Coronary artery (tissue), 2 donors: ENCODE measurements at regions not wholly inside any gene's neighbourhood (a gene's known extent, or its start where the extent isn't known, plus 50 kb on each side); places are given as distances from the start of the nearest gene placed in this dataset.

Experiments used
- DNase-seq: peaks from one replicate; pipeline ENCODE4 v3.0.0-alpha.2; 2017; ENCODE audit warnings: low spot score
- H3K27ac ChIP-seq, 2 donors: fragments of 200-600 bp; sonication (generic); one replicate each; pipeline ENCODE4 v1.5.1; 2016 to 2019
- H3K4me3 ChIP-seq: fragments of 200-600 bp; sonication (generic); 2 replicates; pipeline ENCODE4 v1.5.1; 2016; ENCODE audit warnings: mild to moderate bottlenecking, moderate library complexity
- TF ChIP-seq, protein P1 (sequence below): fragments of 200-600 bp; sonication (generic); IDR thresholded peaks from one replicate; pipeline ENCODE4 v1.5.1; 2019; ENCODE audit warnings: antibody characterized with exemption

DNA sequence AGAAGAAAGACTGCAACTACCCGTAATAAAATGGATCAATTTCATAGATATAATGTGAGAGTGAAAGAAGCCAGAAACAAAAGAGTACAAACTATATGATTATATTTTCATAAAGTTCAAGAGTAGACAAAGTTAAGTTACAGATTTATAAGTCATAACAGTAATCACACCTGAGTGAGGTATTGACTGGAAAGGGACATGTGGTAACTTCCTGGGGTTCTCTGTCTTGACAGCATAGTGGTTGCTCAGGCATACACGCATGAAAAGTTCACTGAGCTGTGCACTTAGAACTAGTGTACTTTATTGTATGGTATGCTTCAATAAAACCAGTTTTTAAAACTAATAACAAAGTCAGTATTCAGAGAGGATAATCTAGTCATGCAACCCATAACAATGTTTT is 653.6 kb downstream of the EPM2A start:
- no peak for DNase-seq

DNA sequence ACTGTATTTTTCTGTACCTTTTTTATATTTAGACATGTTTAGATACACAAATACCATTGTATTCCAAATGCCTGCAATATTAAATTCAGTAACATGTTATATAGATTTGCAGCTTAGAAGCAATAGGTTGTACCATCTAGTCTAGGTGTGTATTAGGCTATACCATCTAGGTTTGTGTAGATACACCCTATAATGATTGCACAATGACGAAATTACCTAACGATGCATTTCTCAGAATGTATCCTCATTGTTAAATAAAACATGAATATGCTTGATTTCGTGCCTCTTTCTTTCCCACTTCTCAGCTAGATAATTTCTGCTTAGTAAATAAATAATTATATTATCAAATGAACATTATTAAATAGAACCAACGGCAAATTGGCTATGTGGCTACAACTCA is 653.0 kb downstream of the EPM2A start:
- TF ChIP-seq, protein P1, sequence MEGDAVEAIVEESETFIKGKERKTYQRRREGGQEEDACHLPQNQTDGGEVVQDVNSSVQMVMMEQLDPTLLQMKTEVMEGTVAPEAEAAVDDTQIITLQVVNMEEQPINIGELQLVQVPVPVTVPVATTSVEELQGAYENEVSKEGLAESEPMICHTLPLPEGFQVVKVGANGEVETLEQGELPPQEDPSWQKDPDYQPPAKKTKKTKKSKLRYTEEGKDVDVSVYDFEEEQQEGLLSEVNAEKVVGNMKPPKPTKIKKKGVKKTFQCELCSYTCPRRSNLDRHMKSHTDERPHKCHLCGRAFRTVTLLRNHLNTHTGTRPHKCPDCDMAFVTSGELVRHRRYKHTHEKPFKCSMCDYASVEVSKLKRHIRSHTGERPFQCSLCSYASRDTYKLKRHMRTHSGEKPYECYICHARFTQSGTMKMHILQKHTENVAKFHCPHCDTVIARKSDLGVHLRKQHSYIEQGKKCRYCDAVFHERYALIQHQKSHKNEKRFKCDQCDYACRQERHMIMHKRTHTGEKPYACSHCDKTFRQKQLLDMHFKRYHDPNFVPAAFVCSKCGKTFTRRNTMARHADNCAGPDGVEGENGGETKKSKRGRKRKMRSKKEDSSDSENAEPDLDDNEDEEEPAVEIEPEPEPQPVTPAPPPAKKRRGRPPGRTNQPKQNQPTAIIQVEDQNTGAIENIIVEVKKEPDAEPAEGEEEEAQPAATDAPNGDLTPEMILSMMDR, result no peak
- H3K27ac ChIP-seq, result no peak overlapping the region
- no peak for DNase-seq
- H3K4me3 ChIP-seq, result no peak overlapping the region

More for the DNA sequence above, 653.6 kb downstream of the EPM2A start:
- Histone ChIP-seq H3K27ac (no peak overlapping the region), H3K4me3 (no peak overlapping the region)
- TF ChIP-seq, protein P1, result no peak

DNA sequence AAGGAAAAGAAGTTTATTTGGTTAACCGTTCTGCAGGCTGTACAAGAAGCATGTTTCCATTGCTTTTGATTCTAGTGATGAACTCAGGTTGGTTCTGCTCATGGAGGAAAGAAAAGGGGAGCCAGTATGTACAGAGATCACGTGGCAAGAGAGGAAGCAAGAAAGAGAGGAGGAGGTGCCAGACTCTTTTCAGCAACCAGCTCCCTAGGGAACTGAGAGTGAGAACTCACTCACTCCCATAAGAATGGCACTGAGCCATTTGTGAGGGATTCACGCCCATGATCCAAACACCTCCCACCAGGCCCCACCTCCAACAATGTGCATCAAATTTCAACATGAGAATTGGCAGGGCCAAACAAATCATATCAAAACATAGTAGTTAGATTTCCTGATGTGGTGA is 649.1 kb downstream of the EPM2A start:
- no peak overlapping the region for H3K27ac ChIP-seq
- DNase-seq, result no peak
- H3K4me3 ChIP-seq, result no peak overlapping the region
- TF ChIP-seq, protein P1, result no peak

DNA sequence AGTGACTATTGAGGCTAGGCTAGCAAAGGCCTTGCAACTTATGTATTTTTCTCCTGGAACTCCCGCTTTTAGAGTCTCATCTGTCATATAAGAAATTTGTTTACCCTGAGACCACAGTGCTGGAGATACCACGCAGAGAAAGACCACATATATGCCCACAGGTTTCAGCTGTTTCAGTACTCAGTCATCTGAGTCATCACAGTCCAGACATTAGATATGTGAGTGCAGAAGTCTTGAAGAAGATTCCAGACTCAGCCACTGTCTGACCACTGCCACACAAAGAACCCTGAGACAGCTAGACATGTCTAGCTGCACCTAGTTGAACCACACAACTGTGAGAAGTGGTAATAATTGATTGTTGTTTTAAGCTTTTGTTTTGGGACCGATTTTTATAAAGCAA is 648.3 kb downstream of the EPM2A start:
- no peak for DNase-seq
- Histone ChIP-seq H3K4me3 (no peak overlapping the region), H3K27ac (no peak overlapping the region)
- TF ChIP-seq, protein P1, result no peak

DNA sequence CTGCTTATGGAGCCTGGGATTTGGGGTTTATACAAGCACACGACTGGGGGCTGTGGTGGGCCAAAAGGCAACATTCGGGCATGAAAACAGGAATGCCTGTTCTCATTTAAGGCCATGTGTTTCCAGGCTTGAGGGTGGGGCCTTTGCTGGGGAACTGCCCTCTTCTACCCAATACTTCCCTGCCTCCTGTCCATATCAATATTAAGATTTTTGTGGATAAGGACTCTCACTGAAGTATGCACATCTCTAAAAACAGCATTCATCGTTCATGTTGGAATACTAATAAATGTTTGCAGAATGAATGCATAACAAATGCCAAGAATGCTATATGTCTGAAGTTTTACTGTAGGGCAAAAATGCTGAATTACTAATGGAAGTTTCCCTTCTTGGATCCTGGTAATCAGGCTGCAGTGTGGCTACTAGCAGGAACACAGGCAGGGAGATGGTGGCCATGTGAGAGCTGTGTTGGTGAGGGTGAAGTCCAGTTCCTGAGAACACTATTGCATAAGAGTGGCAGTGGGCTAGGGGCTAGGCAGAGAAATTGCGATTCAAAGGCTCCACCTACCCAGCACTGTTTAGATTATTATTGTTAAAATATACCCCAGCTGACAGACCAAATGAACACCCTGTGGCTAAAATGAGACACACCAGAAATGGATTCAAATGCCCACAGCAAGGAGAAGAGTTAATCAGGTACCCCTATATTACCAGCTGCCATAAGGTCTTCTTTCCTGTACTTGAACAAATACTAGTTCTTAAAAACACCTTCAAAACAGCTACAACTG is 644.3 kb downstream of the EPM2A start:
- TF ChIP-seq, protein P1, result no peak
- H3K4me3 ChIP-seq, result no peak overlapping the region
- no peak for DNase-seq
- H3K27ac ChIP-seq, result no peak overlapping the region

DNA sequence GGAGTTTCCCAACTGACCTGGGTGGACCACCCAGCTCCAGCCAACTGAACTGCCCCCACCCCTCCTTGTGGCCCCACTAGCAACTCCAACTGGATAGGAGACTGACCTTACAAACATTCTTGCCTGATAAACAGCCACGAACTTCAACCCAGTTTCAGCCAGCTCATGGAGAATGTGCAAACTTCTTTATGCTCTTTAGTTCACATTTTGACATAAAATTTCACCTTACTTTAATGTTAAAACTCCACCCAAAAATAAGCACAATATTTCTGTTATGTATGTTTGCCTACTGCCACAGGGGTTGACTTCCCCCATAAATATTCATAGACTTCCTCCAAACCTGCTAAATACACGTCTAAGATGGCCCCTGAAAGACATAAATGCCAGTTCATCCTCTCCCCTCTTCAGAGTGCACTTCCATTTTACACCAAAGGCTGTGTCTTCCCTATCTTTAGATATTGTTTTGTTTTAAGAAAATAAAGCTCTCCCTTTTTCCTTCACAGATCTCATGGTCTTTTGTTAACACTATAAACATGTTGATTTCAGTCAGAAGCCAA is 643.7 kb downstream of the EPM2A start:
- DNase-seq, result no peak
- TF ChIP-seq, protein P1, result no peak
- Histone ChIP-seq H3K27ac (no peak overlapping the region), H3K4me3 (no peak overlapping the region)

DNA sequence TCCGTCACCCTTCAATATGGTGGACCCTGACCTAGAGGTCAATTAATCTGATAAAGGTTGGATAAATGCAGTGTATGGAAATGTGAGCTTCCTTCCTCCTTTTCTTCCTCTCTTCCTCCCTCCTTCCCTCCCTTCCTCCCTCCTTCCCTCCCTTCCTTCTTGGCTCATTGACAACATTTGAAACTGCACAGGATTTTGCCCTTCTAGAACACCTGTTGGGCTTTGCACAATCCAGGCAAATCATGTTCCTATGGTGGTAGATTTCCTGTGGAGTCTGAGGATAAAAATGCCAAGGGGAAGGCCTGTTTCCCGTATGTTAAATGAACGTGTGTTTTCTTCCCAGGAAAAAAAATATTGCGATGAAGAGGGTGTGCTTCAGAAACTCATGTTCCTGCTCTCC is 642.8 kb downstream of the EPM2A start:
- TF ChIP-seq, protein P1, result no peak
- H3K4me3 ChIP-seq, result no peak overlapping the region
- no peak for DNase-seq
- H3K27ac ChIP-seq, result no peak overlapping the region
